GM12874 (cell line): ENCODE measurements at regions not wholly inside any gene's neighbourhood (a gene's known extent, or its start where the extent isn't known, plus 50 kb on each side); places are given as distances from the start of the nearest gene placed in this dataset.

ENCODE experiments used
- TF ChIP-seq, protein P1 (sequence below): IDR thresholded peaks from 2 replicates; pipeline ENCODE4 v1.5.1; 2011; ENCODE audit warnings: low read depth, mild to moderate bottlenecking, control low read depth, low read length, moderate library complexity; ENCODE audit not compliant: insufficient read depth

DNA sequence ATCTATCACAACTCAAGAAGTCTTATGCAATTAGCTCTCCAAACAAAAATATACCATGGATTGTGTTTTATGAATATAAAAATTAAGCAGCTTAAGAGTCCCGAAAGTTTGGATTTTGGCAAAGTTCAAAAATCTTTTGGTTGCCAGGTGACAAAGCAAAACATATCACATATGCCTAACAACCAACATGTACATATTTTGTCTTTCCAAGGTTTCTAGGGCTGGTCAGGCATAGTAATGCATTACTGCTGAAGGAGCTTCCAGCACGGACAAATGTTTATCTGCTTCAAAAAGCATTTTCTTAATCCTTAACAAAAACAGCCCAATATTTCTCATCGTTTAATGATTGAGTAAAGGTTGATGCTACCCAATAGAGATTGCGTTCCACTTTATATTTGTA lies 1327.1 kb upstream of the ZEB2 start:
- TF ChIP-seq, protein P1, sequence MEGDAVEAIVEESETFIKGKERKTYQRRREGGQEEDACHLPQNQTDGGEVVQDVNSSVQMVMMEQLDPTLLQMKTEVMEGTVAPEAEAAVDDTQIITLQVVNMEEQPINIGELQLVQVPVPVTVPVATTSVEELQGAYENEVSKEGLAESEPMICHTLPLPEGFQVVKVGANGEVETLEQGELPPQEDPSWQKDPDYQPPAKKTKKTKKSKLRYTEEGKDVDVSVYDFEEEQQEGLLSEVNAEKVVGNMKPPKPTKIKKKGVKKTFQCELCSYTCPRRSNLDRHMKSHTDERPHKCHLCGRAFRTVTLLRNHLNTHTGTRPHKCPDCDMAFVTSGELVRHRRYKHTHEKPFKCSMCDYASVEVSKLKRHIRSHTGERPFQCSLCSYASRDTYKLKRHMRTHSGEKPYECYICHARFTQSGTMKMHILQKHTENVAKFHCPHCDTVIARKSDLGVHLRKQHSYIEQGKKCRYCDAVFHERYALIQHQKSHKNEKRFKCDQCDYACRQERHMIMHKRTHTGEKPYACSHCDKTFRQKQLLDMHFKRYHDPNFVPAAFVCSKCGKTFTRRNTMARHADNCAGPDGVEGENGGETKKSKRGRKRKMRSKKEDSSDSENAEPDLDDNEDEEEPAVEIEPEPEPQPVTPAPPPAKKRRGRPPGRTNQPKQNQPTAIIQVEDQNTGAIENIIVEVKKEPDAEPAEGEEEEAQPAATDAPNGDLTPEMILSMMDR = no peak

GRCh38 chr2:145845923-145846322 lies 1326.0 kb upstream of the ZEB2 start:
- TF ChIP-seq, protein P1 = no peak

GRCh38 chr2:145845207-145845894 lies 1325.4 kb upstream of the ZEB2 start:
- TF ChIP-seq, protein P1 = no peak

DNA sequence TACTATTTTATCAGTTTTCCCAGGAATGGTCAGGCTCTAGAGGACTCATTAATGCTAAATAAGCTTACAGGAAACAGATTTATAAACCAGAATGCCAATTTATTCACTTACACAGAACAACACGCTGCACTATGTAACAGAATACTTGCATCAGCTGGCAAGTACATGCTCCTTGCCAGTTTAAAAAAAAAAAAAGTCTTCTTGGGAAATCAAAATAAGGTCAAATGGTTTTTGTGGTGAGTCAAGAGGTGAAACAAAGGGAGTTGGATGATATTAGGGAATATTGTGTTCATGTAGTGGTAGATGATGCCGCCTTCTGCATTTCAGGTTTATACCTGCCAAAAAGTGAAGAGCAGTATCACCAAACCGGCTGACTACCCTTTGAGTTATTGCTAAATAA lies 1322.1 kb upstream of the ZEB2 start:
- TF ChIP-seq, protein P1 = no peak

- TF ChIP-seq, protein P1 = no peak
Measured at GRCh38 chr2:145836986-145837385, 1317.1 kb upstream of the ZEB2 start.

DNA sequence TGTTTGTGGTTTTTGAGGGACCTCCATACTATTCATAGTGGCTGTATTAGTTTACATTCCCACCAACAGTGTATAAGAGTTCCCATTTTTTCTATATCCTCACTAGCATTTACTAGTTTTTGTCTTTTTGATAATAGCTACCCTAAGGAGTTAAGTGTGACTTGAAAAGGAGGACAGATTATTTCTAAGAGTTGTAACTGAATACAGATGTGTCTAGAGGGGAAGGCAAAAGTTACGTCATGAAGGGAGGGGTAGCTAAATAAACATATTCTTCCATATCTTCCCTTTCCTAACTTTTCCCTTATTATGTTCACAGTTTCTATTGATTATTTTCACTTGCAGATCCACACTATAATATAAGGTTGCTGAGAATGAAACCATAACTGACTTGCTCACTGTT lies 1315.7 kb upstream of the ZEB2 start:
- TF ChIP-seq, protein P1 = no peak

DNA sequence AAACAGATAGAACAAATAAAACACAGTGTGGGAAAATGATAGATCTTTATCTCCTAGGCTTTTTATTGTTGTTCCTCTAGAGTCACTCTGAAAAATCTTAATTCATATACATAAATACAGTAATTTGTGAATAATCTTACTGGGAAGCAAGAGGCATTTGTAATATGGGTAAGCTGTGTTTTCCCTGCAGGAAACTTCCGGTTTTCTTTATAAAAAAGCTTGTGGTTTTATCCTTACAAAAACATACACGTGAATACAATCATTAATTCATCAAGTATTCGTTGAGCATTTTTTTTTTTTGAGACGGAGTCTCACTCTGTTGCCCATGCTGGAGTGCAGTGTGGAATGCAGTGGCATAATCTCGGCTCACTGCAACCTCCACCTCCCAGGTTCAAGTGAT lies 1312.8 kb upstream of the ZEB2 start:
- TF ChIP-seq, protein P1 = no peak
